ENCODE measurements at regions not wholly inside any gene's neighbourhood (a gene's known extent, or its start where the extent isn't known, plus 50 kb on each side); places are given as distances from the start of the nearest gene placed in this dataset.

DNA sequence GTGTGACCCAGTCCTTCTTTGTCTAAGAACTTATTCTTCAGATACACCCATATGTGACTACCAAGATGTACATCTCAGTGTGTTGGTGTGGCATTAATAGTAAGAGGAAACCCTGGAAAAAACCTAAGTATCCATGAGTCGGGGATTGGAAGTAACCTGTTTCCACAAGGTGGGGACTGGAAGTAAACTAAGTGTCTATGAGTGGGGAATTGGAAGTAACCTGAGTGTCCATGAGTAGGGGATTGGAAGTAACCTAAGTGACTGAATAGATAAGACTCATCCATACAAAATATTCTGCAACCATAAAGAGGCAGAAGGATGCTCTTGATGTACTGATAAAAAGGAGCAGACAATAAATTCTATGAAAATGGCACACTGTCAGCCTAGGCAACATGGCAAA, 184.7 kb downstream of the PHETA1 start:
- H3K4me3 ChIP-seq (ENCODE audit: low read depth, low read length), result no peak overlapping the region

DNA sequence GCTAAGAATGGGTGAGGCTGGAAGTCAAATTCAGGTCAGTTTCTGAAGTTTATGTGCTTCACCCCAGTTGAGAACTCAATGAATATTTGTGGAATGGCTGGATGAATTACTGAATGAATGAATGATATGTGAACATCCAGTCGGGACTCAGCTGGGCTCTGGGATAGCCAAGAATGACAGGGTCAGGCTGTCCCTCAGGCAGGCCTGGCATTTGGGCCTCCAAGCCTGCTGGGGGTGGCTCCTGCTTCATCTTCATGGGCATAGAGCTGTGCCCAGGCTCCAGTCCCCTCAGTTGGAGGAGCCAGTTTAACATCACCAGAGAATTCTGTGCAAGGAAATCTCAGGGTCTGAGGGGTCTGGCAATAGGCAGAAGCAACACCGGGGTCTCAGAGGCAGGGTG, 185.8 kb downstream of the PHETA1 start:
- Histone ChIP-seq H3K36me3 (ENCODE audit: control insufficient read depth, insufficient read depth, low read length) (no peaks in the 10 kb centered on the region), H3K9ac (ENCODE audit: low read length) (no peak overlapping the region), H3K27me3 (ENCODE audit: control insufficient read depth, insufficient read depth, low read length) (no peaks in the 10 kb centered on the region)

More for the DNA sequence above, 184.7 kb downstream of the PHETA1 start:
- Histone ChIP-seq H3K4me1 (ENCODE audit: control insufficient read depth, insufficient read depth, low read length) (no peaks in the 10 kb centered on the region), H3K9me3 (ENCODE audit: control insufficient read depth, insufficient read depth, low read depth, low read length) (no peaks in the 10 kb centered on the region), H3K27me3 (ENCODE audit: control insufficient read depth, insufficient read depth, low read length) (no peaks in the 10 kb centered on the region), H3K36me3 (ENCODE audit: control insufficient read depth, insufficient read depth, low read length) (no peaks in the 10 kb centered on the region), H3K27ac (ENCODE audit: low read depth, low read length) (no peak overlapping the region), H3K9ac (ENCODE audit: low read length) (no peak overlapping the region)

DNA sequence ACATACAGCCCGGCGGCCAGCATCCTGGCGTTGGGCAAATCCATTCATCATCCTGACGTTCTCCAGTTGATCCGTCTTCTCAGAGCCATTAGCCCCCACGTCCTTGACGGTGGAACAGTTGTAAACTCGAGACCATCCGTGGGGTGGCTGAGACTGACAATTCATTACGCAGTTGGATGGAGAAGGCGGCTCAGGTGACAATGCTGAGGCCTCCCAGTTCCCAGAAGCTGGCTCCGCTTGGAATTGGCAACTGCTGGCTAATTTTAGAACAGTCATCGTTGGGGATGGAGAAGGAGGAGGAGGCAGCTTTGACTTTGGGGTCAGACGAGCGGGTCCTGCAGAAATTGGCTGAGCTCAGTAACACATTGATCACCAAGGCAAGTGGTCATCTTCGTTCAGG, 186.5 kb downstream of the PHETA1 start:
- H3K27ac ChIP-seq (ENCODE audit: low read depth, low read length), result no peak overlapping the region
- H3K4me3 ChIP-seq (ENCODE audit: low read depth, low read length), result no peak overlapping the region
- no peak overlapping the region for H3K9ac ChIP-seq (ENCODE audit: low read length)
- no peaks in the 10 kb centered on the region for H3K4me1 ChIP-seq (ENCODE audit: control insufficient read depth, insufficient read depth, low read length)
- no peaks in the 10 kb centered on the region for H3K36me3 ChIP-seq (ENCODE audit: control insufficient read depth, insufficient read depth, low read length)
- no peaks in the 10 kb centered on the region for H3K27me3 ChIP-seq (ENCODE audit: control insufficient read depth, insufficient read depth, low read length)
- H3K9me3 ChIP-seq (ENCODE audit: control insufficient read depth, insufficient read depth, low read depth, low read length), result no peaks in the 10 kb centered on the region

More for the DNA sequence above, 185.8 kb downstream of the PHETA1 start:
- Histone ChIP-seq H3K9me3 (ENCODE audit: control insufficient read depth, insufficient read depth, low read depth, low read length) (no peaks in the 10 kb centered on the region), H3K27ac (ENCODE audit: low read depth, low read length) (no peak overlapping the region), H3K4me1 (ENCODE audit: control insufficient read depth, insufficient read depth, low read length) (no peaks in the 10 kb centered on the region), H3K4me3 (ENCODE audit: low read depth, low read length) (no peak overlapping the region)

DNA sequence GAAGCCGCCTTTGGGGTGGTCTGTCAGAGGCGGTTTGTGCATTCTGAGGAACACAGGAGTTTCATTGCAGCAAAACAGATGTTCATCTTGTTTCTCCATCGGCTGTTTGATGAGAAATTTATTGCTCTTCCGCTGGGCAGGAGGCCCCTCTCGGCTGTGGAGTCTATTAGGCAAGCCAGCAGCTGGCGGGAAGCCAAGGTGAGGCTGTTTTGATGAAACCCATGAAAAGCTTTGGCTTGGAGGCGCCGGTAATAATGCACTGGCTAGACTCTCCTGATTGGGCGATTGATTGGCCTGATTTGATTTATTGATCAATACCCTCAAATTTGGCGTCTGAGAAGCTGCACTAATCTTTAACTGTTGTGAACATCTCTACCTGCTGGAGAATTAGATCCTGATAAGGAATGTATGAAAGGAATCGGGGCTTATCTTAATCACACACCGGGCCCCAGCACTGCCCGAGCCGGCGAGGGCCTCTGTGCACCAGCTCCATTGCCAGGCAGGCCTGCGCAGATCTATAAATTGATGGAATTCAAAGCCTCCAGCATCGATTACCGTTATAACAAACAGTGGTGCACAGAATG, 187.7 kb downstream of the PHETA1 start:
- Histone ChIP-seq H3K9me3 (ENCODE audit: control insufficient read depth, insufficient read depth, low read depth, low read length) (no peaks in the 10 kb centered on the region), H3K27me3 (ENCODE audit: control insufficient read depth, insufficient read depth, low read length) (no peaks in the 10 kb centered on the region), H3K27ac (ENCODE audit: low read depth, low read length) (no peak overlapping the region), H3K4me3 (ENCODE audit: low read depth, low read length) (no peak overlapping the region), H3K9ac (ENCODE audit: low read length) (no peak overlapping the region), H3K4me1 (ENCODE audit: control insufficient read depth, insufficient read depth, low read length) (no peaks in the 10 kb centered on the region), H3K36me3 (ENCODE audit: control insufficient read depth, insufficient read depth, low read length) (no peaks in the 10 kb centered on the region)

DNA sequence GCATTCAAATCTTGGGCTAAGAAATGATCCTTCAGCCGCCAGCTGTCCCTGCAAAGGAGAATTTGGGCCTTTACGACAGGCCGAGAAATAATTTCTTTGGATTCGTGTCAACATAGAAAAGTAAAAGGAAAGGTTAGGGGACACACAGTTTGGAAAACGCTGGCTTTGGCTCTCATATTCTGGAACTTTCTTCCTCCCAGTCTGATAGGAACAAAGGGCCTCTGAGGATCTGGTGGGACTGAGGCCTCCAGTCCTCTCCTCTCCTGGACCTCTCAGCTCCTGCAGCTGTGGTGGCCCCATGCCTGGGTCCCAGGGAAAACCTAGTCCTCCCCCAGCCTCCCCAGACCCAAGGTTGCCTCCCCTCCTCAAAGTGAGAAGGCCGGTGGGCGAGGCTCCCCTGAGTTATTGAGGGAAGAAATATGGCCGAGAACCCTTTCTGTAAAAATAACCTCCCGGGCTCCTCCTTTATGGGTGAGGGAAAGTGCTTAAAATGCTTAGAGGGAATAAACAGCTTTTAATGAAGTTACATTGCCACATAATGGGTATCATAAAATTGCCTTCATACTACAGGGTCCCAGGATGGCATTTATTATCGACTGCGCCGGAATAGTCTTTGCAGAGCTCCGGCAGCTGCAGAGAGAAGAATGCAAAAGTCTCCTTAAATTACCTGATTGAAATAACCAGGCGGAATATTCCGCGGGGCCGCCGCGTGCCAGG, 188.3 kb downstream of the PHETA1 start:
- Histone ChIP-seq H3K4me1 (ENCODE audit: control insufficient read depth, insufficient read depth, low read length) (no peaks in the 10 kb centered on the region), H3K27ac (ENCODE audit: low read depth, low read length) (no peak overlapping the region), H3K36me3 (ENCODE audit: control insufficient read depth, insufficient read depth, low read length) (no peaks in the 10 kb centered on the region), H3K4me3 (ENCODE audit: low read depth, low read length) (no peak overlapping the region), H3K27me3 (ENCODE audit: control insufficient read depth, insufficient read depth, low read length) (no peaks in the 10 kb centered on the region), H3K9me3 (ENCODE audit: control insufficient read depth, insufficient read depth, low read depth, low read length) (no peaks in the 10 kb centered on the region), H3K9ac (ENCODE audit: low read length) (no peak overlapping the region)

DNA sequence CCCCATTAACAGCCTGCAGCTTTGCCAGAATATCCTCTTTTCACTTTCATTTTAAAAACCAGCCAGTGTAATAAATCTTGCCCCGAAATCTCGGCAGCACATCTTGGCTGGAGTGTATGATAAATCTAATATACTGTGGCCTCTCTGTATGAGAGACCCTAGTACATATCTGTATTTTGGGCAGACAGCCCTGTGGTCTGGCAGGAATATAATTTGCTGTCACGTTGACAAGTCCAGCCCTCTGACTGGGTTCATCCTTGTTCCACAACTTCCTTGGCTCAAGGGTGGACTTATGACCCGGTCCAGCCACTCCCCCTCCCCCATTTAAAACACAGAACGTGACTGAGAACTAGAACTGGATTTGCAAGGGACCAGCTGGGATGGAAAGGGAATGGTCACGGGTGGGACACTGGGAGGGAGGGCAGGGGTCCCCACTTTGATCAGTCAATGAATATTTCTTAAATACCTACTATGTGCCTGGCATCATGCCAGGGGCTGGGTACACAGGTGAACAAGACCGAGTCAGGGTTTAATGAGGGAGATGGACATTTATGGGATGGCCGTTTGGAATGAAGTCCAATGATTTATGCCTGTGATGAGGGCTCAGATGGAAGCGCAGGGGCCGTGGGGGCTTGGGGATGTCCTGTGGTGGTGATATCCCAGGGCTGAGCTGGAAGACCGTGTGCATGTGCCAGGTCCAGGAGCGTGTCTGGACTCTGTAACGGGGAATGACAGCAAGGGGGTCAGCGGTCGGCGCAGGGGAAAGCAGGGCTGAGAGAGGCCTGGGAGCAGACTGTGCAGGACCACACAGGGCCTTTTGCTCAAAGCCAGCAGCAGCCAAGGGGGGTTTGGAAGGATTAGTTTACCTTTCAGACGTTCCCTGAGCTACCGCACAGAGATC, 190.5 kb downstream of the PHETA1 start:
- no peaks in the 10 kb centered on the region for H3K4me1 ChIP-seq (ENCODE audit: control insufficient read depth, insufficient read depth, low read length)
- no peaks in the 10 kb centered on the region for H3K27me3 ChIP-seq (ENCODE audit: control insufficient read depth, insufficient read depth, low read length)
- no peaks in the 10 kb centered on the region for H3K9me3 ChIP-seq (ENCODE audit: control insufficient read depth, insufficient read depth, low read depth, low read length)
- no peak overlapping the region for H3K9ac ChIP-seq (ENCODE audit: low read length)
- no peak overlapping the region for H3K27ac ChIP-seq (ENCODE audit: low read depth, low read length)
- no peak overlapping the region for H3K4me3 ChIP-seq (ENCODE audit: low read depth, low read length)
- H3K36me3 ChIP-seq (ENCODE audit: control insufficient read depth, insufficient read depth, low read length), result no peaks in the 10 kb centered on the region

DNA sequence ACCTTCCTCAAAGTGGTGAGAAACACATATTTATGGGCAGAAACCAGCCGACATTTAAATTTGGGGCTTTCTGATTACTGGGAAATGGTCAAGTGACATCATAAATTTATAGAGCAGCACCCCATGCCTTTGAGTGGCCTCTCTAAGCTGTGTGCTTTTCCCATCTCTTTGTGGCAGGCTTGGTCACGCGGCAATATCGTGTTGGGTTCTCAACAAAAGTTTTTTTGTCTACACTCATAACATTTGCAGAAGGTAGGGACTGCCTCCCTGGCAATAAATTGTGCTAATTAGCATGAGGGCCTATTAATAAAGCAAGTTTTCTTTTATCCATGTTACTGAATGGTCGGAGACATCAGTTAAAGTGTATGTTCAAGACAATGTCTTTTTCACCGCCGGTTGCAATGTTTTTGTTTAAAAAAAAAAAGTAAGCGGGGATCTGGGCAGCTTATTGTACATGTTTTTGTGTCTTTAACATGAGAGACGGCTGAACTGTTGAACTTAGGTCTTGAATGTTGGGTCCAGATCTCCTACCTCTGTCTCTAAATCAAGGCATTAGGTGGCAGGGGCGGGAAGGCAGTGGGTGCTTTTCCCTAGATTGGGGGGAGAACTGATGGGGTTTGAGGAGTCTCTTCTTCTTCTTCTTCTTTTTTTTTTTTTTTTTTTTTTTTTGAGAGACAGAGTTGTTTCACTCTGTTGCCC, 193.3 kb downstream of the PHETA1 start:
- Histone ChIP-seq H3K4me3 (ENCODE audit: low read depth, low read length) (no peak overlapping the region), H3K27me3 (ENCODE audit: control insufficient read depth, insufficient read depth, low read length) (no peaks in the 10 kb centered on the region), H3K9me3 (ENCODE audit: control insufficient read depth, insufficient read depth, low read depth, low read length) (no peaks in the 10 kb centered on the region), H3K4me1 (ENCODE audit: control insufficient read depth, insufficient read depth, low read length) (no peaks in the 10 kb centered on the region), H3K27ac (ENCODE audit: low read depth, low read length) (no peak overlapping the region), H3K36me3 (ENCODE audit: control insufficient read depth, insufficient read depth, low read length) (no peaks in the 10 kb centered on the region), H3K9ac (ENCODE audit: low read length) (no peak overlapping the region)

DNA sequence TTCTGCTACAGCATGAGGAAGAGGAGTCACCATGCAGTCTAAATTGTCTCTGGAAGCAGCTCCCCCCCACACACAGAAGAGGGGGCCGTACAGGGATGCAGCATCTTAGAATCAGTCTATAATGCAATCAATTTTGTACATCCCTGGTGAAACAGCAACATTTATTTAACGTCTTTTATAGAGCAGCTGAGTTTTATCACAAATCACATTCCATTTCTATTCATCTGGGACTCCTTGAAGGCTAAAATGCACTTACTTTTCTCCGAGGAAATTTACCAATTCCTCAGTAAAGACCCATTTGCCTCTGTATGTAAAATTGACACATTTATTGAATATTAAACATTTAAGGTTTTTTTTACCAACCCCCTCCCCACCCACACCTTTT, 193.9 kb downstream of the PHETA1 start:
- no peaks in the 10 kb centered on the region for H3K36me3 ChIP-seq (ENCODE audit: control insufficient read depth, insufficient read depth, low read length)
- no peak overlapping the region for H3K4me3 ChIP-seq (ENCODE audit: low read depth, low read length)
- no peak overlapping the region for H3K9ac ChIP-seq (ENCODE audit: low read length)
- H3K4me1 ChIP-seq (ENCODE audit: control insufficient read depth, insufficient read depth, low read length), result no peaks in the 10 kb centered on the region
- no peaks in the 10 kb centered on the region for H3K9me3 ChIP-seq (ENCODE audit: control insufficient read depth, insufficient read depth, low read depth, low read length)
- no peaks in the 10 kb centered on the region for H3K27me3 ChIP-seq (ENCODE audit: control insufficient read depth, insufficient read depth, low read length)
- H3K27ac ChIP-seq (ENCODE audit: low read depth, low read length), result no peak overlapping the region

DNA sequence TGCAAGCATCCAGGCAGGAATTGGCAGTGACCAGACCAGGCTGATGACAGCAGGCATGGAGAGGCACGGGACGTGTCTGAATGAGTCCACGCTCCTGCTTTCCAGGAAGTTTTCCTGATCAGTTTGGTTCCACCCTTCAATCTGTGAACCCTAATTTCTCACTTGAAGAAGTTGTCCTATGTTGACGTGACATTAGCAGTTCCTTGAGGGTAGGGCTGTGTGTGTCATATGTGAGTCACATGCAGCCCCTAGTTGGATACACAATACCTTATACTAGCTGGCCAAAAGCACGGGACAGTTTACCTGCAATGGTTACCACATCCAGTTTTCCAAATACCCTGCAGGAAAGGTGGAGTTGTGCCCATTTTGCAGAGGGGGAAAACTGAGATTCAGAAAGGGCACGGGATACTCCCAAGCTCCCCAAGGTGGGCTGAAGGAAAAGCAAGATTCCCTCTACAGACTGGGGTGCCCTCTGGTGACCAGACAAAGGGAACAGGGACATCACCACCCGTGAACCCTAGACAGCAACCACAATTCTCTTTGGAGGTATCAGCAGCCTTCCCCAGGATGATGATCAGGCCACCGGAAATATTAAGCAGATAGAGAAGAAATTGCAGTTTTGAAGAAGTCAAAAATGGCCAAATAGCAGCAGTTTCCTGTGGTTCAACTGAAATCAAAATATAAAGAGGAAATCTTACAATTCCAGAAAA, 194.5 kb downstream of the PHETA1 start:
- H3K9me3 ChIP-seq (ENCODE audit: control insufficient read depth, insufficient read depth, low read depth, low read length), result no peaks in the 10 kb centered on the region
- H3K27ac ChIP-seq (ENCODE audit: low read depth, low read length), result no peak overlapping the region
- H3K36me3 ChIP-seq (ENCODE audit: control insufficient read depth, insufficient read depth, low read length), result no peaks in the 10 kb centered on the region
- no peak overlapping the region for H3K4me3 ChIP-seq (ENCODE audit: low read depth, low read length)
- no peaks in the 10 kb centered on the region for H3K4me1 ChIP-seq (ENCODE audit: control insufficient read depth, insufficient read depth, low read length)
- H3K9ac ChIP-seq (ENCODE audit: low read length), result no peak overlapping the region
- H3K27me3 ChIP-seq (ENCODE audit: control insufficient read depth, insufficient read depth, low read length), result no peaks in the 10 kb centered on the region

DNA sequence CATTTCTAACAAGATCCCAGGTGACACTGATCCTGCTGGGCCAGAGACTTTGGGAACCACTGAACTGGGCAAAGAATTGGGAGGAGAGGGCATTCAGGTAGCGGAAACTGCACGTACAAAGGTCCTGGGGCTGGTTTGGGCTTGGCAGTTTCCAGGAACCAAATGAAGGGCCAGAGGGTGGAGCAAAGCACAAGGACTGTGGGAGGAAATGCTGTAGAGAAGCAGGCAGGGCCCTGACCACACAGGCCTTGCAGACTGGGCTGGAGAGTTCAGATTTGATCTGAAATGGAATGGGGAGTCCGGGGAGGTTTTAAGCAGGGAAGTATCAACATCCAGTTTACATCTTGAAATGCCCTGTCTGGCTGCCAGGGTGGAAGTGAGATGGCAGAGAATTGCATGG, 195.1 kb downstream of the PHETA1 start:
- Histone ChIP-seq H3K27ac (ENCODE audit: low read depth, low read length) (no peak overlapping the region), H3K4me3 (ENCODE audit: low read depth, low read length) (no peak overlapping the region), H3K9me3 (ENCODE audit: control insufficient read depth, insufficient read depth, low read depth, low read length) (no peaks in the 10 kb centered on the region), H3K9ac (ENCODE audit: low read length) (no peak overlapping the region), H3K4me1 (ENCODE audit: control insufficient read depth, insufficient read depth, low read length) (no peaks in the 10 kb centered on the region), H3K27me3 (ENCODE audit: control insufficient read depth, insufficient read depth, low read length) (no peaks in the 10 kb centered on the region), H3K36me3 (ENCODE audit: control insufficient read depth, insufficient read depth, low read length) (no peaks in the 10 kb centered on the region)

All from HUES6 (cell line).